ENCODE measurements at regions not wholly inside any gene's neighbourhood (a gene's known extent, or its start where the extent isn't known, plus 50 kb on each side); places are given as distances from the start of the nearest gene placed in this dataset.

DNA sequence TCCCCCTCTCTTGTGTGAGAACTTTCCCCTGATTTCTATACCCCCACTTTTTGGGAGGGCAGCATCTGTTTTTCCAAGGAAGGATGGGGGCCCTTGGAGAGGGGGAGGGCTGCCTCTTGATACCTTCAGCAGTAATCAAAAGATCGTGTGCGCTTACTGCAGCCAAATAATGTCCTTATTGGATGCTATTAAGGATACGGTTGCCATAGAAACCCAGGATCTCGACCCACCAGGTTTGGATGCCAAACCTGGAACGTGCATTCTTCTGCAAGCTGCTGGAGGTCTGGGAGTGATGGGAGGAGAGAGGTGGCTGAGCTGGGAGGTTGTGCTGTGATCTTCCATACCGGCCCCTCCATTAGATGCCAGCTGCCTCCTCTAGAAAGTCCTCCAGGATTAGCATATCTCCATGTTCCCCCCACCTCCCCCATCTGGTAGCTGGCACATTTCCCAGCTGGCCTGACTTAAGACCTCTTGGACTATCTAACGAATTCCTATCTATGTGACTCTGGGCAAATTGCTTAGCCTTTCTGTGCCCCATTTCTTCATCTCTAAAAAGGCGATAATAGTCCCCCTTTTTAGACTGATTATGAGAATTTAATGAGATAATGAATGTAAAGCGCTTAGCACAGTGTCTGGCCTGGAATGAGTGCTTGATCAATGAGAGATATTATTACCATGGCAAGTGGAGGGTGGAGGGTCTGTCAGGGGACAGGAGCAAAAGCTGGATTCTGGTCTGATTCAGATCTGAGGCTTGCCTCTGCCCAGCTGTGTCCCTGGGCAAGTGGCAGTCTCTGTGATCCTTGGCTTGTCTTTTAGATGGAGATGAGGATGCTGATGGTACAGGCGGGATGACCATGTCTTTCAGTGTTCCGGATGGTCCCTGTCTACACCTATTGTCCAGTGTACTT lies 78.5 kb upstream of the PCBD1 start:
- DNase-seq (ENCODE audit: low spot score), result no peak

DNA sequence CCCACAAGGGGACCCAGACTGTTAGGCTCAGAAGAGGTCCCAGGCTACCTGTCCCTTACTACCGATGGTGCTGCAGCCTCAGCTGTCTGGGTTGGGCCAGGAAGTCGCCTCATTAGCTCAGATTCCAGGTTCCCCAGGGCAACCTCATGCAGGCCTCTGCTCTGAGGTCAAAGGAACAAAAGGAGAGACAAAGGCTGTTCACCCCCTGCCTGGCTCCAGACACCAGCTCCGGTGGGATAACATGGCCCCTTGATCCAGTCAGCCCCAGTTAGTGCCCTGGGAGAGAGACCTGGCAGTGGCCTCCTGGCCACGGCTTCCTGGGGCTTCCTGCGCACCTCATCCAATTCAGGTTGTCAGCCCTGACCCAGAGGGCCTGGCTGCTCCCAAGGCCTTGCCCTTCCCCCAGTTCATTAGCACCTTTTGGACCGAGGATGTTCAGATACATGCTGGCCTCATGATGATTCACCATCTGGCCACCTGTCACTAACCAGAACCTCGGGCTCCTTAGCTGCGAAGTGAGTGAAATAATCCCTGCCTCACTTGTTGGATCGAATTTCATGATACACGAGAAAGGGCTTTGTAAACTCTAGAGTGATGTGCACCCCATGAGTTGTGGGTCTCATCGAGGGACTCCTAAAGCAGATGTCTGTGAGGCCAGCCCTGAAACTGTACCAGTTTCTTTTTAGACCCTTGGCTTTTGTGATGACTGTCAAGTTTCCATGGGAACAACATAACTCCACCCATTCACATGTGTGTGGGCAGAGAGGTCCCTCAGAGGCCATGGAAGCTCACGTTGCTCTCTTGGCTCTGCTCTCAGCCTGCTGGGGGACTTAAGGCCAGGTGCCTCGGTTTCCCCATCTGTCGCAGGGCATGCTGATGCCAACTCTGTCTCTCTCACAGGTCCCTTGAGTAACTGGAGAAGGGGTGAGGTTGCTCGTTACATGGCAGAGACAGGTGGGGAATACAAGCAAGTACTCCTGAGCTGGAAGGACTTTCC lies 79.5 kb upstream of the PCBD1 start:
- peak; percentile 26 for DNase-seq (ENCODE audit: low spot score)

DNA sequence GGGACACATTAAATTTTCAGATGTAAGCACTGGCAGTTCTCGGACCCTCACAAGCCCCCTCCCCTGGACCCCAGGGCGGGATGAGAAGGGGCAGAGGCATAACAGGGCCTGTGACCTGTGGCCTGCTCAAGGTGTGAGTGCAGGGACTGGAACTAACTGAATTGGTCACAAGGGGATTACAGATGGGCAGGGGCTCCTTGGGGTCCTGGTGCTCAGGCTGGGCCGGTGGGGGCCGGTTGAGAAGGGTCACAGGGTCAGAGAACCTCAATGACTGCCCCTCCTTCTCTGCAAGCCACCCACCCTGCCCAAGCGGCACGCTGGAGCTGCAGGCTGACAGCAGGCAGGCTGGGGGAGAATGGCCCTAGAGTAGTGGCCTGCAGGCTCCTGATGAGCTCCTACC lies 80.8 kb upstream of the PCBD1 start:
- no peak for DNase-seq (ENCODE audit: low spot score)

DNA sequence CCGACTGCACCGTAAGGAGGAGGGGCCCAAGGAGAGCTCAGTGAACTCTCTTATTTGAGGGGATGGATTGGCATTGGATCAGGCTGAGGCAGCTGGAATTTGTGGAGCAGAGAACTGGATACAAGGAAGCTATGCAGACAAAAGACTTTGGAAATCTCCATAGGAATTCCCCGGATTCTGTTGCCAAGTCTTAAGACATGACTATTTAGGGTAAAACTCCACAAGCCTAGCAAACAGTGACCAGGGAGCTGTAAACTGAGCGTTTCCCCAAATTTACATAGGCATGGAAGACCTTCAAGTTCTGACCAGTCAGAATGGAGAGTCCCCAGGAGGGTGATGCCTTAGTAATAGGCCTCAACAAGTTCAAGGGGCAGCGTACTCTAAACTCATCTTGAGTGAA lies 82.5 kb upstream of the PCBD1 start:
- peak; percentile 88 for DNase-seq (ENCODE audit: low spot score)

DNA sequence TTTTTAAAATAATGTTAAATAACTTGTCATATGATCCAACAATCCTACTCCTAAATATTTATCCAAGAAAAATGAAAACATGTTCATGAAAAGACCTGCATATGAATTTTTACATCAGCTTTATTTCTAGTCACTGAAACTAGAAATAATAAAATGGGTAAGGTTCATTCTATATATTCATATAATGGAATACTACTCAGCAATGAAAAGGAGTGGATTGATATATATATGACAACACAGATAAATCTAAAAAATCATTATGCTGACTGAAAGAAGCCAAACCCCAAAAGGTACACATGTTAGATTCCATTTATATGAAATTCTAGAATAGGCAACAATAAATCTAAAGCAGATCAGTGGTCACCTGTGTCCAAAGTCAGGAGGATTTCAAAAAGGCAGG lies 84.9 kb upstream of the PCBD1 start:
- DNase-seq (ENCODE audit: low spot score), result no peak

DNA sequence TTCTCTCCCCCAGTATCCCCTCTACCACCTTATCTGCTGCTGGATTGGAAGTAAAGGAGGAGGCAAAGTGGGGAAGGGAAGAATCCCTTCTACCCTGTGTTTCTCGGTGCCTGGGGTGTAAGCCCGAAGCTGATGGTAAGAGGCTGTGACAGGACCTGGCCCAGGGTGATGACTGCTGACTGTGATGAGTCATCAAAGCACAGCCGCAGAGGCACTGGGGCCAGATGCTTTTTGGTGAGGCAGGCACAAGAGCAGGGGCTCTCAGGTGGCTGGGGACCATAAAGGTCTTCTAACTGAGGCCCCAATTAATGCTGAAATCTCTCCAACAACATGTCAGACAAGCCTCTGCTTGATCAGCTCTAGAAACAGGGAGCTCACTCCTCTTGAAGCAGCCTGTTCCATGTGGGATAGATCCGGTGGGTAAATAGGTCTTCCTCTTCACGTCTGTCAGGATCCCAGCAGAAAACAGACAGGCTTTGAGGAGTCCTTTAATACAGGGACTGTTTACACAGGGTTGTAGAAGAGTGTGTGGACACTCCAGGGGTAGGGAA lies 86.1 kb upstream of the PCBD1 start:
- peak; percentile 53 for DNase-seq (ENCODE audit: low spot score)

DNA sequence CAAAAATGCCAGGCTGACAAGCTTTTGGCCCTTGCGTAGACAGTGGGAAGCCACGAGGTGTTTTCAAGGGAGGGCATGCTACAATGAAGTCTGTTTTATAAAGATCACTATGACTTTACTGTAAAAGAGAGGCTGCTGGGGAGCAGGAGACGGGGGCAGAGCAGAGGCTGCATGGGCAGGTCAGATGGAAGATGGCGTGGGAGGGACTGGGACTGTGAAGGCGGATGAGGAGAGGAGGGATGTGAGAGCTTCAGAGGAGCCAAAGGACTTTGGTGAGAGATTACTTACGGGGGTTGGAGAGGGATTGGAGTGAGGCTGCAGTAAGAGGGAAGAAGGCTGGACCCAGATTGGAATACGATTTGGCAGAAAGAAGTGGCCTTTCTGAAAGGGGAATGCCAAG lies 86.6 kb upstream of the PCBD1 start:
- DNase-seq (ENCODE audit: low spot score), result no peak

DNA sequence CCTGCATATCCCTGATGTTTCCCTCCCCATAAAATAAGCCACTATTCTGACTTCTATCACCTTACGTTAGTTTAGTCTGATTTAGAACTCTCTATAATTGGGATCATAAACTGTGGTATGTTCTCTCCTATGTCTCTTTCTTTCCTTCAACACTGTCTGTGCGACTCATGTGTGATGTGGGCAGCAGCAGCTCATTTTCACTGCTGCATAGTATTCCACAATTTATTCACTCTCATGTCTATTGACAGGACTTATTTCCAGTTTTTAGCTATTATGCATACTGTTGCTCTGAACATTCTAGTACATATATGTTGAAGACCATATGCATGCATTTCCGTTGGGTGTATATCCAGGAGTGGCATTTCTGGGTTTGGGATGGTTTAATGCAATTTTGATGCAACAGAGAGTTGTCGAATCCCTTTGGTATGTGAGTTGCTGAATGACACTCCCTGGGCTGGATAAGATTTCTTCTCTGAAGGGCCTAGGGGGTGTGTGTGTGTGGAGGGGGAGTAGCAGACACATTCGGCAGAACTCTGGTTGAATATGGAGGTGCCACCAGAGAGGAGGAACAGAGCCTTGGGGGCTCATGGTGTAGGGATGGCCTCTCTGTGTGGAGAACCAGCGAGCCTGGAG lies 87.8 kb upstream of the PCBD1 start:
- DNase-seq (ENCODE audit: low spot score), result no peak

DNA sequence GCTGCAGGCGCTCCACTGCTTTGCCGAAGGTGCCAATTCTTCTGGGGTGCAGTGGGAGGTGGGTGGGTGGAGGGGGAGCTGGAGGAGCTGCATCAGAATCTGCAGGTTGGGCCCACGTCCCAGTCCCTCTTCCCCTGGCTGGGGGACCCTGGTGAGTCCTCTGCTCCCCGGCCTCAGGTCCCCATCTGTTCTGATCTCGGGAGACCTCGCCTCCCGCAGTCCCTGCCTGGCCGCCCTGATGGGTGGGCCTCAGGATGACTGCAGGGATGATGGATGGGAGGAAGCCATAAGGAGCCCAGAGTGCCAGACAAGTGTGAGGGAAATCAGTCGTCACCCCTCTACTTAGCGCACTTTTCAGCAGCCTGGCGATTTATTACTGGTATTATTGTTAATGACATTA lies 89.3 kb upstream of the PCBD1 start:
- DNase-seq (ENCODE audit: low spot score), result no peak

DNA sequence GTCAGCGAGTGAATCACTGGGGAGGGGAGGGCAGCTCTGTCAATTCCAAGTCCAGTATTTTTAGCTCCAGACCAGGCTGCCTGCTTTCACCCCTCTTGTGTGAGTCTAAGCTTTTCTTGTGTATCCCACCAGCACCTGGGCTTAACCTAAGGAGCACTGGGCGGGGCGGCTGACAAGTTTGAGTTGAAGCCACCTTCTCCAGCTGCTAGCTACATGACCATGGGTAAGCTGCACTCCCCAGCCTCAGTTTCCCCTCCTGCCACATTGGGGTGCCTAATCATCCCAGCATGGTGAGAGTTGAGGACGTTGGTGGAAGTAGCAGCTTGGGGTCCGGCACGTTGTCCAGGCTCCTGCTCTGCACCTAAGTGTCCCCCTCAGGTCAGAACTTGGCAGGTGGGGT lies 89.8 kb upstream of the PCBD1 start:
- no peak for DNase-seq (ENCODE audit: low spot score)

DNA sequence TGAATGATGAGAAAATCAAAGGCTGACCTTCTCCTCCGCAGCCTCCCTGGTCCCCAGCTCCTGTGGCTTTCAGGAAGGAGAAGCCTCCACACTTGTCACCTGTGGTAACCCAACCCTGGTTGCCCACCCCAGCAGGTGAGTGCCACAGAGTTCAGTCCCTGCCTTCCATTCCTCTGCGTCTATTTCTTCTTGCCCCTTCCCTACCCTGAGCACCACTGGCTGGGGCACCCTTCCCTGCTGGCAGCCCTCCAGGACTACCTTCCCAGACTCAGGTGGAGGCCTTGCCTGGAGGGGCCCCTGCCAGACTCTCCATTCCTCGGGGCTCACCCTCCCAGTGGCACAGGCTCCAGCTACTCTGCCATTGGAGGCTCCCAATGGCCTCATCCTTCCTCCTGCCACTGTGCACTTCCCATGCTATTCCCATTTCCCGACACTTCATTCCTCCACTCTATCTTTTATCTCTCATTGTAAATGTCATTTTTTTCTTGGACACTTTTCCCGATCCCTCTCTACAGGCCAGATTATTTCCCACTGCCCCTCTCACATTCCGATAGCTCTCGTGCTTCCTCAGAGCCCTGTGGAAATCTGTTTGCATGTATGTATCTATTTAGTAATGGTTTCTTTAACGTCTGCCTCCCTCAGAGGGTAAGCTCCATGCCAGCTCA lies 90.6 kb upstream of the PCBD1 start:
- DNase-seq (ENCODE audit: low spot score), result no peak

DNA sequence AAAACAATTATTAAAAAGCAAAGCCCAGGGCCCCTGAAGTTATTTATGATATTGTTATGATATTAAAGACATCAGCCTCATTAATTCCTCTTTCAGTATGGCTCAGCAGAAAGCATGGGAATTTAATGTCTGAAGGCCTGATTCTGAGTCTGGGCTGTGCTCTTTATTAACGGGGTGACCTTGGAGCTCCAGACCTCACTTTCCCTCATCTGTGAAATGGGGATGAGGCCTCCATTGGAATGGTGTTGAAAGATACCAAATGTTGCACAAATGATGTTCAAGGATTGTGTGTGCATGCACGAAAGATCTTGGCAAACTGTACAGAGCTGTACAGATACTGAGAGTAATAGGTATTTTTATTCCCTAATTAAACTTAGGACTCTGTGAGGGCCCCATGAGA lies 92.3 kb upstream of the PCBD1 start:
- DNase-seq (ENCODE audit: low spot score), result no peak

DNA sequence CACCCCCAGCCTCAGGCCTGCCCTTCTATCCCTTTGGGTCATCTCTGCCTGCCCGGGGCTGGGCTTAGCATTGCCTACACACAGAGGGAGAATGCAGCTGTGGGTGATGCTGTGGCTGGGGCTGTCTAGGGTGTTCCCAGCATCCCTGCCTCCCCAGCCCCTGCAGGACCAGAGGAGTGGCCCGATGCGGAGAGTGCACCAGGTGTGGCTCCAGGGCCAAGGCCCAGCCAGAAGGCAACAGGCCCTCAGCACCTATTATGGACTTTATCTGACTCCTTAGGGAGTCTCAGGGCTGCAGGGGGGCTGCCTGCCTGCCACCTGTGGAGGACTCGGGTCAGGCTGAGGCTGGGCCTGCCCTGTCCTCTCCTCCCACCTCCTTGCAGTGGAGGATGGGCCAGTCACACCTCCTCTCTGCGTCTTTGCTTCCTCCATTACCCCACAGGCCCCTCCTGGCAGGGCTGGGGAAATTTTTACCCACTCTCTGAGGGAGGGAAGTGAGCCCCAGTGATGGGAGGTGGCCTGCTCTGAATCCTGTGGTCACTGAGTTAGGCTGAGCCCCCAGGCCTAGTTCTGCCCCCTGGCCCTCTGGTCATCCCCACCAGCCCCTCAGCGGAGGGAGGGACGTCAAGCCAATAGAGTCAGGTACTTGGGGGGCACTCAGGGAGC lies 92.9 kb upstream of the PCBD1 start:
- no peak for DNase-seq (ENCODE audit: low spot score)

DNA sequence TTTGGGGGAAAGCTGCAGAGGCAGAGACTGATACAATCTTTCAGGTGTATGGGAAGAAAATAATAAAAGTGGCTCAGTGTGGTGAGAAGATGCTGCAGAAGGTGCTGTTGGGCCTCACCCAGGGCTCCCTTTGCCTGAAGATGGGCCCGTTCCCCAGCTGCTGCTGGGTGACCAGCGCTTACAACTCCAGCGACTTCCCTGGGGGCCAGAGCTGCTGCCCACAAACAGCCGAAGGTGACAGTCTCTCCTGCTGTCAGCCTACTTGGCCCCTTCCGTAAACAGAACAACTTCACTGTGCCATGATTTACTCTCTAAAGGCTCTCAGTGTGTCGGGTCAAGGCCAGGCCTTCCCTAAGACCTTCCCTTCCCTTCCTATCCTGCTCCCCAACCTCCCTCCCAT lies 93.6 kb upstream of the PCBD1 start:
- DNase-seq (ENCODE audit: low spot score), result no peak

DNA sequence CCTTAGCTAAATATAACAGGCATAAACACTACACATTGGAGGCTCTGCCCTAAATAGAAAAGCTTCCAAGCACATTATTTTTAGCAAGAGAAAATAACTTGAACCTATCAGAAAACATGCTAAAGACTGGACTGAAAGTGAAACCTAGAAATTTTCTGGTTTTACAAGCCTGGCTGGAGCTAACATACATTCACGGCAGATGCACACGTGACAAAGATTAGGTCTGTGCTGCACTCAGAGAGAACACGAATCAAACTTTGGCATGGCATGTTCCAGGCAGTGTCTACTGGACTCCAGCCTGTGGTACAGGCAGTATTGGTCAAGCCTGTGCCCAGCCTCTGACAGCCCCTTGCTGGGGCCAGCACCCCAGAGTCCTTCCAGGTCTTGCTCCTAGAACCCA lies 94.1 kb upstream of the PCBD1 start:
- no peak for DNase-seq (ENCODE audit: low spot score)

DNA sequence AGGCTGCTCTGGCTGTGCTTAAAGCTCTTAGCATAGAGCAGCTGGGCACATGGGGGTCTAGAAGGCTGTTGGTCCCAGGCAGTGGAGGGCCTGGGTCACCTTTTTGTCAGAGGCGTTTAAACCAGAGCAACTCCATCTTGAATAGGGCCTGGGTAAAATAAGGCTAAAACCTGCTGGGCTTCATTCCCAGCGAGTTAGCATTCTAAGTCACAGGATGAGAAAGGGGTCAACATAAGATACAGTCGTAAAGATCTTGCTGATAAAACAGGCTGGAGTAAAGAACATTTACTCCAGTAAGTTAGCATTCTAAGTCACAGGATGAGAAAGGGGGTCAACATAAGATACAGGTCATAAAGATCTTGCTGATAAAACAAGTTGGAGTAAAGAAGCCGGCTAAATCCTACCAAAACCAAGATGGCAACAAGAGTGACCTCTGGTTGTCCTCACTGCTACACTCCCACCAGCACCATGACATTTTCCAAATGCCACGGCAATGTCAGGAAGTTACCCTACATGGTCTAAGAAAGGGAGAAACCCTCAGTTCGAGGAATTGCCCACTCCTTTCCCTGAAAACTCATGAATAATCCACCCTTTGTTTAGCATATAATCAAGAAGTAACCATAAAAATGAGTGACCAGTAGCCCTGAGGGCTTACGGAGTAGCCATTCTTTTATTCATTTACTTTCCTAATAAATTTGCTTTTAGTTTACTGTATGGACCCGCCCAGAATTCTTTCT lies 96.8 kb upstream of the PCBD1 start:
- no peak for DNase-seq (ENCODE audit: low spot score)

DNA sequence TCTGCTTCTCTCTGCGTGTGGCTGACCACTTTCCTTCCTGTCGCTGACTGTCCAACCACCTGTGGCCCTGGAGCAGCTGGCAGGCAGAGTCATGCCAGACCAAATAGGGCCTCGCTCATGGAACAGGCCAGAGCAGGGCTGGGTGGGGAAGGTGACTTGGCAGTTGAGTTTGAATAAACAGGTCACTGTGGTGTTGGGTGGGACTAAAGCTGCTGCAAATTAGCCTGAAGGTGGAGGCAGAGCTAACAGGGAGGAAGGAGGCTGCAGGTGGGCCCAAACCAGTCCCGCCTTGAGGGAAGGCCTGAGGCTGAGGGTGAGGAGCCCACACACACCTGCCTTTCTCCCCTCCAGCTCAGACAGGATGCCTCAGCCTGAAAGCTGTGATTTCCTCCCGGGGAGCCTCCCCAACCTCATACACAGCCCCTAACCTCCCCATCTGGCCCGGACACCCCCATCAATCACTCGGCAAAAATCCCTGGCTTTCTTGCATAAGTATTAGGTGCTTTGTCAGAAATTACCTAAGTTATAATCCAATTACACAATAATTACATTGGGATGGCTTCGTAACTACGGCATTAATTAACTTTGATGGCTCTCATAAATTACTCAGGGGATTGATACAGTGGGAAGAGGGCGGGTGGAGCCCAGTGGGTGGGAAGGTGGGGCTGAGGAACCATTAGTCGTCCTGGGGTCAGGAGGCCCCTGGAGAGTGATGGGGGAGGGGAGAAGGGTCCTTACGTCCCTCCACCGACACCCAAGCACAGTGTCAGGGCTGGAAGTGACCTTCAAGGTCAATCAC lies 97.7 kb upstream of the PCBD1 start:
- DNase-seq (ENCODE audit: low spot score), result peak; percentile 35

DNA sequence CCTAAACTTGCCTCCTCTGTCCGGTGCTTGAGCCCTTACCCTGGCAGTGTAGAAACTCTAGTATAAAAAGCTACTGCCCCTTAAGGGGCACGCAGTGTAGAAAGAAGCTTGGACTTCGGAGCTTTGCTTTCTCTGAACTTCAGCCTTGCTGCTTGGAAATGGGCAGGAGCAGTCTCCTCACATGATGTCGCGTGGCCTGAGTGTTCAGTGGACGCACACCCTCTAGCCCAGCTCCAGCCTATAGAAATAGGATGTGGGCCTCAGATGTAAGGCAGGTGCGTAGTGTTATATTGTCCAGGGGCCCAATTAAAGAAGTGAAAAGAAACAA lies 98.2 kb upstream of the PCBD1 start:
- DNase-seq (ENCODE audit: low spot score), result no peak

DNA sequence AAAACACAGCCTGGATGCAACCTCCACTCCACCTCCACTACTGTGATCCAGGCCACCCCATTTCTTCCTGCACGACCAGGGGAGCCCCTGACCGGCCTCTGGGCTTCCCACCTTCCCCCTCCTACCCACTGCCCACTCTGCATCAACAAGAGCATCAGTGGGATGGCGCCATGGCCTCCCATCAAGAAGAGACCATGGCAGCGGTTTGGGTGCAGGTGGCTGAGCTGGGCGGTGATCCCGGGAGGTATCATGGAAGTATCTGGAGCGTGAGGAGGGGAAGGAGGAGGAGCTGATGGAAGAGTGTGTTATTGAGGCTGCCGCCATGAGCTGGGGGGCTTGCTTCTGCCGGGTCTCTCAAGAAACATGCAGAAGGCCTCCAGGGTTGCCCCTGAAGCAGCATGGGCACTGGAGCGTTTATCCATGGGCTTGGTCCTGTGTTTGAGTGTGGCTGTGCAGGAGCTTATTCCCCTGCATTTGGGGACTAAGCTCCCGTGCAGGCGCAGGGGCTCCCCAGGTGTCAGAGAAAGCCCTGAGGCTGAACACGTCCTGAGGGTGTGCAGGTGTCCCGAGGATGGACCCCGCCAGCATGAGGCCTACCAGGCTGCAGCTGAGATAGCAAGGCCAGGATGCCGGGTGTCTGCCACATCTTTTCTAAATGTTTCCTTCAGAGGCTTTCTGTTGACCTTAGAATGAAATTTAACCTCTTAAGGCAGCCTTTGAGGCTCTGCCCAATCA lies 99.2 kb upstream of the PCBD1 start:
- DNase-seq (ENCODE audit: low spot score), result no peak

Measured in kidney tubule cell (primary cell).